GM10248 (cell line): ENCODE measurements at regions not wholly inside any gene's neighbourhood (a gene's known extent, or its start where the extent isn't known, plus 50 kb on each side); places are given as distances from the start of the nearest gene placed in this dataset.
"Not testable (repeated sequence)": the region's sequence is repeated elsewhere in the genome, so short reads cannot be mapped to it uniquely, and the experiment has no call there.

ENCODE experiments used
- CTCF ChIA-PET: fragments of 300-600 bp; sonication (Branson Sonifier 250); formaldehyde crosslinking; extraction: SDS; loops from one replicate; lab custom pipeline; 2021; ENCODE audit warnings: antibody characterized with exemption; lab: Yijun Ruan, JAX
- POLR2A ChIA-PET: fragments of 350-650 bp; sonication (Branson Sonifier 250); formaldehyde crosslinking; extraction: SDS; loops from one replicate; lab custom pipeline; 2020; ENCODE audit warnings: antibody characterized with exemption; lab: Yijun Ruan, JAX
- DNase-seq: peaks from one replicate; pipeline ENCODE4 v3.0.0; 2012; ENCODE audit errors: extremely low spot score
- TF ChIP-seq, protein P1 (sequence below): IDR thresholded peaks from 2 replicates; pipeline ENCODE4 v1.5.1; 2012; ENCODE audit warnings: mild to moderate bottlenecking, low read depth; ENCODE audit errors: extremely low read depth, missing control alignments, control extremely low read depth

DNA sequence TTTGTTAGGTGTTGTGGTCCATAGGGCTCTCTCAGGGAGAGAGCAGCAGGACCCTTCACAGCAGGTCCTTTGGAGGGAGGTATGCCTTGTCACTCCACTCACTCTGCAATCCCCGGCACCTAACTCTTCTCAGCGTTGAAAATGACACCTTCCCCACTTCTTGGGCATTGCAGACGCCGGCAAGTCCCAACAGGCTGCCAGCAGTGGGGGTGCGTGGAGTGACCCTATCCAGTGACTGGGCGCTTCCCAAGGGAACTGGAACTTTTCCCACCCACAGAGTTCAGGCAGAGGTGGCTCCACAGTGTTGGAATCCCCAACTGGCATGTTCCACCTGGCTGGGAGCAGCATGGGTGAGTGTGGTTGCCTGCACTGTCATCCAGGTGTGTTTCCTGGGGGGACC is 705.1 kb upstream of the FRG1 start:
- no peak for DNase-seq
- CTCF ChIA-PET = no interaction called here
- POLR2A ChIA-PET = no interaction called here
- TF ChIP-seq, protein P1, sequence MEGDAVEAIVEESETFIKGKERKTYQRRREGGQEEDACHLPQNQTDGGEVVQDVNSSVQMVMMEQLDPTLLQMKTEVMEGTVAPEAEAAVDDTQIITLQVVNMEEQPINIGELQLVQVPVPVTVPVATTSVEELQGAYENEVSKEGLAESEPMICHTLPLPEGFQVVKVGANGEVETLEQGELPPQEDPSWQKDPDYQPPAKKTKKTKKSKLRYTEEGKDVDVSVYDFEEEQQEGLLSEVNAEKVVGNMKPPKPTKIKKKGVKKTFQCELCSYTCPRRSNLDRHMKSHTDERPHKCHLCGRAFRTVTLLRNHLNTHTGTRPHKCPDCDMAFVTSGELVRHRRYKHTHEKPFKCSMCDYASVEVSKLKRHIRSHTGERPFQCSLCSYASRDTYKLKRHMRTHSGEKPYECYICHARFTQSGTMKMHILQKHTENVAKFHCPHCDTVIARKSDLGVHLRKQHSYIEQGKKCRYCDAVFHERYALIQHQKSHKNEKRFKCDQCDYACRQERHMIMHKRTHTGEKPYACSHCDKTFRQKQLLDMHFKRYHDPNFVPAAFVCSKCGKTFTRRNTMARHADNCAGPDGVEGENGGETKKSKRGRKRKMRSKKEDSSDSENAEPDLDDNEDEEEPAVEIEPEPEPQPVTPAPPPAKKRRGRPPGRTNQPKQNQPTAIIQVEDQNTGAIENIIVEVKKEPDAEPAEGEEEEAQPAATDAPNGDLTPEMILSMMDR = no peak

DNA sequence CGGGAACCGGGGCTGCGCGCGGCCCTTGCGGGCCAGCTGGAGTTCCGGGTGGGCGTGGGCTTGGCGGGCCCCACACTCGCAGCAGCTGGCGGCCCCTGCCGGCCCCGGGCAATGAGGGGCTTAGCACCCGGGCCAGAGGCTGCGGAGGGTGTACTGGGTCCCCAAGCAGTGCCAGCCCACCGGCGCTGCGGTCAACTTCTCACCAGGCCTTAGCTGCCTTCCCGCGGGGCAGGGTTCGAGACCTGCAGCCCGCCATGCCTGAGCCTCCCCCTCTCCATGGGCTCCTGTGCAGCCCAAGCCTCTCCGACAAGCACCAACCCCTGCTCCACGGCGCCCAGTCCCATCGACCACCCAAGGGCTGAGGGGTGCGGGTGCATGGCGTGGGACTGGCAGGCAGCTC is 704.4 kb upstream of the FRG1 start:
- DNase-seq, POLR2A ChIA-PET, CTCF ChIA-PET: not testable (repeated sequence)

DNA sequence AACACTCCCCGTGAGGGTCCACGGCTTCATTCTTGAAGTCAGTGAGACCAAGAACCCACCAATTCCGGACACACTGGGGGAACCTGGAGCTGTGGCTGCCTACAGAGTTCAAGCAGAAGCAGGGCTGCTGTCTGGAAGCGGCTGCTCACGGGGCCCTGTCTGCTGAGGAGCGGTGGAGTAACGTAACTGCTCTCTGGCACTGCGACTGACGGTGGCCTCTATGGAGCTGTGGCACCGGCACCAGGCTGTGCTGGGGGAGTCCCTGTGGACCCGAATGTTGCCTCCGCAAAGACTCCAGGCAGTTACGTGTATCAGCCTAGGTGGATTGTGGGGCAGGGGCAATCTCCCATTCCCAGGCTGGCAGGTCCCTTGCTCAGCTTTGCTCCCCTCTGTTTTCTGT is 703.3 kb upstream of the FRG1 start:
- ChIA-PET POLR2A (no interaction called here), CTCF (no interaction called here)
- no peak for DNase-seq
- TF ChIP-seq, protein P1 = no peak

DNA sequence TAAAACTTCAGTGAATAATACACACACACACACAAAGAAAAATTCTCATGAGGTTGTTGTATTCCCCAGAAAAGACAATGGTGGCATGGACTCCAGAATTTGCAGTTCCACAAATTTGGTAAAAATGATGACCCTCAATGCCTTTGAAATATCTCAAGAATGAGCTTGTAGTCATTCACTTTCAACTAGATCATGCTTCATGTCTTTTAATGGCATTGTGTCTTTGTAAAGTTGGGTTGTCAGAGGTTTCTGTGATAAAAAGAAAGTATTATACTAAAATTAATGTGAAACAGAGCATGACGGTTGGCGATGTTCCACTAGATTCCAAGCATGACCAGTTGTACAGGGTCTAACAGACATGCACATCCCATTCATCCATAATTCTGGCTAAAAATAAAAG is 685.0 kb upstream of the FRG1 start:
- no peak for DNase-seq
- ChIA-PET CTCF (interaction anchor here (1.6 kb wide), 1 partner anchor 10 kb away, joined by 4 read pairs; no protein-coding TSS in a partner anchor), POLR2A (no interaction called here)
- TF ChIP-seq, protein P1 = no peak

DNA sequence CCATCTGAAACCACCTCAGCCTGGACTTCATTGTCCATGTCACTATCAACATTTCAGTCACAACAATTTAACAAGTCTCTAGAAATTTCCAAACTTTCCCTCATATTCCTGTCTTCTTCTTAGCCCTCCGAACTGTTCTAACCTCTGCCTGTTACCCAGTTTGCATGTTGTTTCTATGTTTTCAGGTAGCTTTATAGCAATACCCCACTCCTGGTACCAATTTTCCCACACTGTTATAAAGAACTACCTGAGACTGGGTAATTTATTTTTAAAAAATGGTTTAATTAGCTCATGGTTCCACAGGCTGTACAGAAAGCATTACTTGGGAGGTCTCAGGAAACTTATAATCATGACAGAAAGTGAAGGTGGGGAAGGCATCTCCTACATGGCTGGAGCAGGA is 679.2 kb upstream of the FRG1 start:
- no peak for DNase-seq
- POLR2A ChIA-PET = no interaction called here
- CTCF ChIA-PET = no interaction called here
- TF ChIP-seq, protein P1 = no peak

DNA sequence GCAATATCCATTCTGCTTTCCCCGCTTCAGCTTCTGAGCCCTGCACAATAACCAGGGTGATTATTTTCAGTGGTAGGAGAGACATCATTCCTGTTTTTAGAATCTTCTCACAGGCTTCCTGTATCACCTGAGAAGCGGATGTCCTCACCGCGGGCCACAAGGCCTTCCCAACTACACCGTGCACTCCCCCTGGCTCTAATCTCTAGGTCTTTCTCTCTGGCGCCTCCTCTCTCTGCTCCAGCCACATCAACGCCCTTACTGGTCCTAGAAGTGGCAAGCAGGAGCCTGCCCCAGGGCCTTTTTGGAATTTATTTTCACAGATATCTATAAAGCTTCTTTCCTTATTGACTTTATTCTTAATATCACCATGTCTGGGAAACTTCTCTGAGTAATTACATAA is 675.2 kb upstream of the FRG1 start:
- CTCF ChIA-PET = no interaction called here
- TF ChIP-seq, protein P1 = no peak
- no peak for DNase-seq
- POLR2A ChIA-PET = no interaction called here

DNA sequence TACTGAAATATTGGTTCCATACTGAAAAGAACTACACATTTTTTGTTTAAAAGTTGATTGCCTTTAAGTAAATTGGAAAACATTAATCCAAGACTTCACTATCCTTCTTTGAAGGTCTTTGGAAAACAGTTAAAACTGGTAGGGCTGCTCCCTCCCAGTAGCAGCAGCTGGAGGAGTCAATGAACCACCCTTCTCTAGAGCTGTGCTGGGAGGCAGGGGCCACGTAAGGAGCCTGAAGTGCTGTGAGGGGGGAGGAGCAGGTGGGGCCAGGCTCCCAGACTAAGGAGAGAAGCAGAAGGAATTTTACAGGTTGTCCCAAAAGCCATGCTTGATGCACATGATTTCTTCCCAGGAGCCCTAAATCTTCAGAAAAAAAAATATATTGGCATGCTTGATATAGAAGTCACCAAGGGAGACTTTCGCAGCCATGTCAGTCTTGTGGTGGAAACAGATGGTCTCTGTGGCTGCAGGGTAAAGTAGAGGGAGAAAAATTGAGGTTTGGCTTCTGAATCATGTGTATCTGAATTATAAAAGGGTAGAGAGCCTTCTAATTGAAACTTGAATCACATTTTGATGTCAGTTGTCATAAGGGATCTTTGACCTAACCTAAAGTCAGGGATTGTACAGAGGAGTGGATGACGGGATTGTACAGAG is 673.2 kb upstream of the FRG1 start:
- TF ChIP-seq, protein P1 = no peak
- POLR2A ChIA-PET = no interaction called here
- CTCF ChIA-PET = no interaction called here
- DNase-seq = no peak
